IMR-90 (cell line): ENCODE measurements at regions not wholly inside any gene's neighbourhood (a gene's known extent, or its start where the extent isn't known, plus 50 kb on each side); places are given as distances from the start of the nearest gene placed in this dataset.

ENCODE experiments used
- ATAC-seq: fragments of 200-7000 bp; cut with Tn5 transposase; 2 replicates; pipeline ENCODE4 v1.9.1; 2020; ENCODE audit warnings: low read depth, mild to moderate bottlenecking, moderate library complexity
- BruUV-seq: library from RNA; stranded (reverse); fragments of 400-500 nt; replicated peaks from 2 replicates; lab custom pipeline; 2021; lab: Mats Ljungman, UMichigan
- CTCF ChIA-PET: fragments of 300-600 bp; formaldehyde crosslinking; extraction: SDS; loops from one replicate; lab custom pipeline; 2021; ENCODE audit warnings: antibody characterized with exemption; lab: Yijun Ruan, JAX
- POLR2A ChIA-PET: fragments of 300-600 bp; sonication (Branson Sonifier 250); formaldehyde crosslinking; loops from one replicate; lab custom pipeline; 2022; ENCODE audit warnings: antibody characterized with exemption; ENCODE audit not compliant: unreplicated experiment; lab: Charles Lee
- DNase-seq: peaks from one replicate; pipeline ENCODE4 v3.0.0; 2013
- H2AFZ ChIP-seq: replicated peaks from 2 replicates; pipeline ENCODE3; 2013; ENCODE audit warnings: low read length, mild to moderate bottlenecking; ENCODE audit not compliant: poor library complexity
- H2AK5ac ChIP-seq: 2 replicates; pipeline ENCODE4 v1.6.1; 2013; ENCODE audit warnings: low read depth, low read length, inconsistent platforms
- H2AK9ac ChIP-seq: replicated peaks from 2 replicates; pipeline ENCODE3; 2013; ENCODE audit warnings: mild to moderate bottlenecking, low read depth, low read length, moderate library complexity; ENCODE audit not compliant: poor library complexity
- H2BK120ac ChIP-seq: 2 replicates; pipeline ENCODE4 v1.6.1; 2013; ENCODE audit warnings: low read depth, low read length, inconsistent platforms
- H2BK15ac ChIP-seq: 3 replicates; pipeline ENCODE4 v1.6.1; 2013; ENCODE audit warnings: low read depth, low read length, inconsistent platforms
- H2BK20ac ChIP-seq: 2 replicates; pipeline ENCODE4 v1.6.1; 2013; ENCODE audit warnings: low read depth, mild to moderate bottlenecking, inconsistent platforms, low read length, moderate library complexity
- H2BK5ac ChIP-seq: 2 replicates; pipeline ENCODE4 v1.6.1; 2013; ENCODE audit warnings: mild to moderate bottlenecking, low read depth, low read length, inconsistent platforms; ENCODE audit not compliant: poor library complexity, severe bottlenecking
- H3K14ac ChIP-seq: replicated peaks from 2 replicates; pipeline ENCODE4 v1.6.1; 2013; ENCODE audit warnings: low read depth, low read length, inconsistent platforms
- H3K18ac ChIP-seq: 2 replicates; pipeline ENCODE4 v1.6.1; 2013; ENCODE audit warnings: low read depth, low read length, control low read depth
- H3K23ac ChIP-seq: 2 replicates; pipeline ENCODE4 v1.6.1; 2013; ENCODE audit warnings: low read depth, low read length, inconsistent platforms
- H3K27ac ChIP-seq: 2 replicates; pipeline ENCODE4 v1.5.1; 2013; ENCODE audit warnings: mild to moderate bottlenecking, control low read depth, low read length; ENCODE audit not compliant: insufficient read depth
- H3K27me3 ChIP-seq: 2 replicates; pipeline ENCODE4 v1.6.1; 2013; ENCODE audit warnings: low read length; ENCODE audit not compliant: control insufficient read depth, insufficient read depth
- H3K36me3 ChIP-seq: 2 replicates; pipeline ENCODE4 v1.6.1; 2013; ENCODE audit warnings: low read length, mixed read lengths; ENCODE audit not compliant: control insufficient read depth, insufficient read depth
- H3K4ac ChIP-seq: 2 replicates; pipeline ENCODE4 v1.6.1; 2013; ENCODE audit warnings: low read depth, low read length, inconsistent platforms
- H3K4me1 ChIP-seq: 2 replicates; pipeline ENCODE4 v1.6.1; 2013; ENCODE audit warnings: low read length, mixed read lengths; ENCODE audit not compliant: control insufficient read depth, insufficient read depth
- H3K4me2 ChIP-seq: 2 replicates; pipeline ENCODE4 v1.6.1; 2013; ENCODE audit warnings: low read depth, mild to moderate bottlenecking, control low read depth, low read length, moderate library complexity
- H3K4me3 ChIP-seq: 2 replicates; pipeline ENCODE4 v1.5.1; 2013; ENCODE audit warnings: low read depth, mild to moderate bottlenecking, control low read depth, low read length, moderate library complexity; ENCODE audit not compliant: insufficient read depth
- H3K56ac ChIP-seq: 2 replicates; pipeline ENCODE4 v1.6.1; 2013; ENCODE audit warnings: low read length, inconsistent platforms; ENCODE audit not compliant: insufficient read depth; ENCODE audit errors: extremely low read depth
- H3K79me1 ChIP-seq, 2 experiments: 2 replicates each; pipeline ENCODE4 v1.6.1; 2013; ENCODE audit warnings: low read length in 2 of 2, inconsistent platforms in 1 of 2, low read depth in 1 of 2
- H3K9ac ChIP-seq: 2 replicates; pipeline ENCODE4 v1.6.1; 2013; ENCODE audit warnings: low read depth, low read length, control low read depth
- H3K9me1 ChIP-seq: 2 replicates; pipeline ENCODE4 v1.6.1; 2013; ENCODE audit warnings: low read length, inconsistent platforms; ENCODE audit not compliant: insufficient read depth
- H3K9me3 ChIP-seq: 2 replicates; pipeline ENCODE4 v1.6.1; 2013; ENCODE audit warnings: low read length; ENCODE audit not compliant: control insufficient read depth, insufficient read depth
- H4K20me1 ChIP-seq: 2 replicates; pipeline ENCODE4 v1.6.1; 2013; ENCODE audit warnings: low read length, inconsistent platforms; ENCODE audit not compliant: insufficient read depth
- H4K5ac ChIP-seq: 2 replicates; pipeline ENCODE4 v1.6.1; 2013; ENCODE audit warnings: mild to moderate bottlenecking, low read depth, low read length, control low read depth
- H4K8ac ChIP-seq, 2 experiments: 2 replicates each; pipeline ENCODE4 v1.6.1; 2013; ENCODE audit warnings: low read depth in 2 of 2, low read length in 2 of 2, control low read depth in 1 of 2, inconsistent platforms in 1 of 2
- H4K91ac ChIP-seq: 2 replicates; pipeline ENCODE4 v1.6.1; 2013; ENCODE audit warnings: low read depth, low read length, inconsistent platforms; ENCODE audit not compliant: insufficient read depth
- CHD1 ChIP-seq: IDR thresholded peaks from 2 replicates; pipeline ENCODE4 v1.6.1; 2012; ENCODE audit warnings: low read depth, low read length, improper control_type of control experiment
- FOS ChIP-seq: fragments of 150-350 bp; IDR thresholded peaks from 2 replicates; pipeline ENCODE4 v1.6.1; 2016; ENCODE audit warnings: low read depth, low read length
- POLR2A ChIP-seq: IDR thresholded peaks from 2 replicates; pipeline ENCODE4 v1.6.1; 2012; ENCODE audit warnings: mild to moderate bottlenecking, low read depth, low read length
- RAD21 ChIP-seq: IDR thresholded peaks from 2 replicates; pipeline ENCODE4 v1.6.1; 2012; ENCODE audit warnings: low read length, improper control_type of control experiment
- USF2 ChIP-seq: fragments of 150-350 bp; IDR thresholded peaks from 2 replicates; pipeline ENCODE4 v1.6.1; 2017; ENCODE audit warnings: mild to moderate bottlenecking, antibody characterized with exemption, low read length, low read depth
- WGBS, 2 experiments: methylation state at CpG; one replicate each; pipeline versions ENCODE4 v1.1.5 to v1.1.7; 2013; ENCODE audit warnings: missing lambda C conversion rate in 2 of 2; ENCODE audit not compliant: insufficient read length in 1 of 2; ENCODE audit errors: extremely low coverage in 2 of 2; 5-methylcytosine and 5-hydroxymethylcytosine counted together
- dilution Hi-C: fragments of 300-500 bp; cut with HindIII; formaldehyde crosslinking; loops from one replicate; pipeline ENCODE4 v1.14.3; 2018; ENCODE audit warnings: low sequenced_read_pairs; ENCODE audit not compliant: unreplicated experiment
- in situ Hi-C: fragments of 300-500 bp; cut with MboI; formaldehyde crosslinking; loops from 3 replicates; pipeline ENCODE4 v1.14.3; 2019; ENCODE audit warnings: low sequenced_read_pairs, inconsistent platforms, mixed read lengths
- intact Hi-C: fragments of 100-400 bp; cut with micrococcal nuclease; formaldehyde crosslinking; loops from 2 replicates; pipeline ENCODE4 v1.10.0; 2022

- Histone ChIP-seq H2BK20ac (no peak overlapping the region), H3K9me1 (no peaks in the 10 kb centered on the region), H2AK9ac (no peak overlapping the region), H3K27me3 (no peaks in the 10 kb centered on the region), H3K9me3 (peaks cover 9% of the 10 kb centered on the region), H2BK120ac (no peak overlapping the region), H3K4me2 (no peak overlapping the region), H2BK15ac (no peak overlapping the region), H3K36me3 (no peaks in the 10 kb centered on the region), H3K23ac (no peak overlapping the region), H3K4me1 (no peaks in the 10 kb centered on the region), H3K18ac (no peak overlapping the region), H2AK5ac (no peak overlapping the region), H3K4ac (no peak overlapping the region), H3K4me3 (no peak overlapping the region), H4K5ac (no peak overlapping the region), H4K8ac (no peak overlapping the region), H3K14ac (no peak overlapping the region), H3K9ac (no peak overlapping the region), H2BK5ac (no peak overlapping the region), H2AFZ (no peak overlapping the region), H3K79me1 (no peaks in the 10 kb centered on the region), H4K91ac (no peak overlapping the region), H3K56ac (no peak overlapping the region), H4K20me1 (no peaks in the 10 kb centered on the region), H3K27ac (no peak overlapping the region)
- intact Hi-C loops (no loop called here), in situ Hi-C loops (no loop called here), dilution Hi-C loops (no loop called here)
- BruUV-seq: no TSS peak
- ATAC-seq (no peak), DNase-seq (no peak)
- POLR2A ChIA-PET: no interaction called here
- CTCF ChIA-PET: no interaction called here
- TF ChIP-seq USF2: no peak
- no peak for TF ChIP-seq FOS
- no peak for TF ChIP-seq RAD21
- no peak for TF ChIP-seq CHD1
- no peak for TF ChIP-seq POLR2A
- WGBS, 2 experiments: 62% methylated on average over 13 of the region's 24 CpGs; no CpG with 5 or more reads in 1 of the 2 experiments
These were observed 150.4 kb downstream of the DNAJB6 start for GRCh38 chr7:157487046-157487770.
